BLaER1 (cell line): ENCODE measurements at regions not wholly inside any gene's neighbourhood (a gene's known extent, or its start where the extent isn't known, plus 50 kb on each side); places are given as distances from the start of the nearest gene placed in this dataset.
"Not testable (repeated sequence)": the region's sequence is repeated elsewhere in the genome, so short reads cannot be mapped to it uniquely, and the experiment has no call there.

Source experiments
- H3K27ac ChIP-seq: shearing (Covaris generic); formaldehyde crosslinking; 2 replicates; pipeline ENCODE4 v1.8.1; 2022
- H3K27me3 ChIP-seq: shearing (Covaris generic); formaldehyde crosslinking; 2 replicates; pipeline ENCODE4 v1.8.1; 2022
- H3K36me3 ChIP-seq: shearing (Covaris generic); formaldehyde crosslinking; 2 replicates; pipeline ENCODE4 v1.8.1; 2022
- H3K4me1 ChIP-seq: shearing (Covaris generic); formaldehyde crosslinking; 2 replicates; pipeline ENCODE4 v1.8.1; 2022
- H3K4me2 ChIP-seq: shearing (Covaris generic); formaldehyde crosslinking; 2 replicates; pipeline ENCODE4 v1.8.1; 2022
- H3K4me3 ChIP-seq: shearing (Covaris generic); formaldehyde crosslinking; 2 replicates; pipeline ENCODE4 v1.8.1; 2022
- H3K9ac ChIP-seq: shearing (Covaris generic); formaldehyde crosslinking; 2 replicates; pipeline ENCODE4 v1.8.1; 2022
- H3K9me3 ChIP-seq: shearing (Covaris generic); formaldehyde crosslinking; 2 replicates; pipeline ENCODE4 v1.8.1; 2022
- H4K20me1 ChIP-seq: shearing (Covaris generic); formaldehyde crosslinking; 2 replicates; pipeline ENCODE4 v1.8.1; 2022
- Cebpa-rat ChIP-seq: shearing (Covaris generic); IDR thresholded peaks from 2 replicates; pipeline ENCODE4 v1.8.1; 2022

GRCh38 chr1:761791-762190, 75.3 kb upstream of the OR4F16 start:
- not testable (repeated sequence) for H3K4me2 ChIP-seq, H3K4me1 ChIP-seq, H3K4me3 ChIP-seq, H3K9ac ChIP-seq, H4K20me1 ChIP-seq, H3K27ac ChIP-seq, H3K9me3 ChIP-seq, H3K27me3 ChIP-seq, H3K36me3 ChIP-seq

- not testable (repeated sequence) for H4K20me1 ChIP-seq, H3K27ac ChIP-seq, H3K4me1 ChIP-seq, H3K4me3 ChIP-seq, H3K9me3 ChIP-seq, H3K27me3 ChIP-seq, H3K4me2 ChIP-seq, H3K9ac ChIP-seq, H3K36me3 ChIP-seq
Observed at GRCh38 chr1:771449-771848, 85.0 kb upstream of the OR4F16 start.

- Histone ChIP-seq H3K9ac (peak overlapping the region; percentile 78; the same call in 1 of the 2 replicates), H3K4me3 (peak overlapping the region; percentile 74), H3K4me1 (peaks cover 20% of the 10 kb centered on the region), H3K27ac (peak overlapping the region; percentile 81; the same call in 1 of the 2 replicates), H3K4me2 (peak overlapping the region; percentile 75)
- not testable (repeated sequence) for H4K20me1 ChIP-seq, H3K36me3 ChIP-seq, H3K9me3 ChIP-seq, H3K27me3 ChIP-seq
Observed at GRCh38 chr1:777480-778180, 91.2 kb upstream of the OR4F16 start.

GRCh38 chr1:778451-779278, 92.2 kb upstream of the OR4F16 start:
- Histone ChIP-seq H3K4me2 (peak overlapping the region; percentile 79), H3K9ac (peak overlapping the region; percentile 78), H3K4me3 (peak overlapping the region; percentile 74), H3K4me1 (peaks cover 20% of the 10 kb centered on the region), H3K27ac (peak overlapping the region; percentile 81)
- H4K20me1 ChIP-seq, H3K27me3 ChIP-seq, H3K9me3 ChIP-seq, H3K36me3 ChIP-seq: not testable (repeated sequence)

GRCh38 chr1:779621-780020, 93.2 kb upstream of the OR4F16 start:
- not testable (repeated sequence) for H3K4me3 ChIP-seq, H4K20me1 ChIP-seq, H3K9me3 ChIP-seq, H3K36me3 ChIP-seq, H3K27ac ChIP-seq, H3K9ac ChIP-seq, H3K27me3 ChIP-seq
- Histone ChIP-seq H3K4me2 (peak overlapping the region; percentile 79), H3K4me1 (peaks cover 19% of the 10 kb centered on the region)

- H3K9me3 ChIP-seq = peaks cover 22% of the 10 kb centered on the region
- H4K20me1 ChIP-seq = no peaks in the 10 kb centered on the region
- H3K27me3 ChIP-seq = no peaks in the 10 kb centered on the region
- H3K9ac ChIP-seq = no peak overlapping the region
- H3K27ac ChIP-seq = no peak overlapping the region
- no peak for TF ChIP-seq Cebpa-rat
- H3K4me1 ChIP-seq = no peaks in the 10 kb centered on the region
- no peaks in the 10 kb centered on the region for H3K36me3 ChIP-seq
- no peak overlapping the region for H3K4me3 ChIP-seq
- no peak overlapping the region for H3K4me2 ChIP-seq
Observed at GRCh38 chr1:788835-789234, 102.4 kb upstream of the OR4F16 start.

GRCh38 chr1:789606-790005, 103.2 kb upstream of the OR4F16 start:
- H3K27me3 ChIP-seq, H3K27ac ChIP-seq, H3K4me1 ChIP-seq, H3K4me3 ChIP-seq, H3K36me3 ChIP-seq, H3K9ac ChIP-seq, H3K4me2 ChIP-seq, H4K20me1 ChIP-seq: not testable (repeated sequence)
- H3K9me3 ChIP-seq = peaks cover 22% of the 10 kb centered on the region

- H4K20me1 ChIP-seq, H3K27ac ChIP-seq, H3K36me3 ChIP-seq, H3K4me1 ChIP-seq, H3K27me3 ChIP-seq, H3K9ac ChIP-seq, H3K4me3 ChIP-seq, H3K4me2 ChIP-seq: not testable (repeated sequence)
- peaks cover 22% of the 10 kb centered on the region for H3K9me3 ChIP-seq
Observed at GRCh38 chr1:790388-790930, 104.0 kb upstream of the OR4F16 start.

GRCh38 chr1:794310-794709, 107.9 kb upstream of the OR4F16 start:
- not testable (repeated sequence) for H3K4me1 ChIP-seq, H3K27me3 ChIP-seq, H3K4me3 ChIP-seq, H4K20me1 ChIP-seq, H3K9ac ChIP-seq, H3K36me3 ChIP-seq, H3K4me2 ChIP-seq, H3K27ac ChIP-seq
- H3K9me3 ChIP-seq = peaks cover 14% of the 10 kb centered on the region

- H3K4me3 ChIP-seq, H4K20me1 ChIP-seq, H3K27ac ChIP-seq, H3K36me3 ChIP-seq, H3K9me3 ChIP-seq, H3K4me1 ChIP-seq, H3K4me2 ChIP-seq, H3K27me3 ChIP-seq, H3K9ac ChIP-seq: not testable (repeated sequence)
Observed at GRCh38 chr1:794918-795584, 108.6 kb upstream of the OR4F16 start.

GRCh38 chr1:797649-798048, 111.2 kb upstream of the OR4F16 start:
- H4K20me1 ChIP-seq = not testable (repeated sequence)

GRCh38 chr1:800397-800796, 113.9 kb upstream of the OR4F16 start:
- H3K4me3 ChIP-seq, H3K4me2 ChIP-seq, H3K9ac ChIP-seq, H3K27me3 ChIP-seq, H3K4me1 ChIP-seq, H3K36me3 ChIP-seq, H4K20me1 ChIP-seq, H3K27ac ChIP-seq, H3K9me3 ChIP-seq: not testable (repeated sequence)

More at GRCh38 chr1:797649-798048, 111.2 kb upstream of the OR4F16 start:
- H3K9ac ChIP-seq, H3K9me3 ChIP-seq, H3K36me3 ChIP-seq, H3K27ac ChIP-seq, H3K4me1 ChIP-seq, H3K4me3 ChIP-seq, H3K27me3 ChIP-seq, H3K4me2 ChIP-seq: not testable (repeated sequence)

GRCh38 chr1:804378-805115, 118.1 kb upstream of the OR4F16 start:
- not testable (repeated sequence) for H3K36me3 ChIP-seq, H4K20me1 ChIP-seq

GRCh38 chr1:805310-805709, 118.4 kb upstream of the SAMD11 start:
- H3K36me3 ChIP-seq, H3K9me3 ChIP-seq, H3K4me3 ChIP-seq, H3K9ac ChIP-seq, H3K27me3 ChIP-seq, H3K27ac ChIP-seq, H4K20me1 ChIP-seq, H3K4me1 ChIP-seq, H3K4me2 ChIP-seq: not testable (repeated sequence)

More at GRCh38 chr1:804378-805115, 118.1 kb upstream of the OR4F16 start:
- not testable (repeated sequence) for H3K4me1 ChIP-seq, H3K9me3 ChIP-seq, H3K4me3 ChIP-seq, H3K27ac ChIP-seq, H3K27me3 ChIP-seq, H3K4me2 ChIP-seq, H3K9ac ChIP-seq
